DMS153 (cell line): ENCODE measurements at regions not wholly inside any gene's neighbourhood (a gene's known extent, or its start where the extent isn't known, plus 50 kb on each side); places are given as distances from the start of the nearest gene placed in this dataset.
"Not testable (repeated sequence)": the region's sequence is repeated elsewhere in the genome, so short reads cannot be mapped to it uniquely, and the experiment has no call there.

Source experiments
- DNase-seq: peaks from one replicate; lab custom pipeline; 2025; lab: John Stamatoyannopoulos, UW

- DNase-seq: no peak
These were observed 1312.7 kb downstream of the SLITRK1 start for GRCh38 chr13:82569581-82569980.

DNA sequence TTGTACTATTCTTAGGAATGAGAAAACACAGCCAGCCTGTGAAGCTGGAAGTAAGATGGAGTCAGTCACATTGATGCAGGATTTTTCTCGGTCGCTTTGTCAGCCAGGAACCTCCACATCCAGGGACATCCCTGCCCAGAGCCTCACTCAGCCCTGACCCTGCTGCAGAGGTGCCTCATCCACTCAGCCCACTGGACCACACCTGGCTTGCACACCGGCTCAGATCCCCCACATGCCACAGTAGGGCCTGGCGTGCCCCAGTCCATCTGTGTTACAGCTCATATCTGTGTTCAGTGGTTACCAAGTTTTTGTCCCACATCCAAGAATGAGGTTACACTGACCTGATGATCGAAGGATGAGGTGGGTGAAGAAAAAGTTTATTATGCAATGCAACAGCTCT, 1315.4 kb downstream of the SLITRK1 start:
- DNase-seq: no peak

GRCh38 chr13:82565201-82565600, 1317.1 kb downstream of the SLITRK1 start:
- DNase-seq: no peak

- no peak for DNase-seq
These were observed 1321.4 kb downstream of the SLITRK1 start for GRCh38 chr13:82560889-82561288.

DNA sequence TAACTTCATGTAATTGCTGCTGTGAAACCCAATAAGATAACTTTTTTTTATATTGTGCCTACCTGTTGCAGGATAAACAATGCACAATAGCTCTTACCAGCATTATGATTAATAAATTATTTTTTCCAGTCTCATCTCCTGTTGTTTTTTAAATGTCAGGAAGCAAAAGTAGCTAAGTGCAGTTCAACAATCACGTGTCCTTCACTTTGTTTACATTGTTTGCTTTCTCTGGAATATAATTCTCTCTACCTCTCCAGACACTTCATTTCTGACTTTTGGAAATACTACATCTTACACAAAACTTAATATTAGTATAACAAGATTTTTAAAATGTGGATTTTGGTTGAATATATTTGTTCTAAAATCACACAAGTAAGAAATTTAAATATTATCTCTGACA, 1359.4 kb downstream of the SLITRK1 start:
- no peak for DNase-seq

GRCh38 chr13:82506805-82507414, 1375.4 kb downstream of the SLITRK1 start:
- DNase-seq: no peak

- DNase-seq: no peak
These were observed 1380.4 kb downstream of the SLITRK1 start for GRCh38 chr13:82501834-82502233.

DNA sequence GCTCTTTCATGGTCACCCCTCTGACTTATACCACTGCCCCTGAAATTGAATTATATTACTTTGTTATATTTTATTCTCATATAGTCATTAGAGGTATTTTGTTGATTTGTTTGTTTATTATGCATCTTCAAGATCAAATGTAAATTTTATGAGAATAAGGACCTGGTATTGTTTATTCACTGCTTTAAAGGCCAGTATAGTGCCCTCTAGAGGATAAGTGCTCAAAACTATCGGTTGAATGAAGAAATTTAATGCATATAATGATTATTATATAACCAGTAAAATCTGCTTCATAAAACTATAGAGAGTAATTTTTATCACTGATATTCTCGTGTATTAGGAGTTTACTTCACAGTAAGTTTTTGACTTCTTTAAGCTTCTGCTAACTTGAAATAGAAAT, 1401.9 kb downstream of the SLITRK1 start:
- no peak for DNase-seq

GRCh38 chr13:82477436-82477835, 1404.8 kb downstream of the SLITRK1 start:
- no peak for DNase-seq

DNA sequence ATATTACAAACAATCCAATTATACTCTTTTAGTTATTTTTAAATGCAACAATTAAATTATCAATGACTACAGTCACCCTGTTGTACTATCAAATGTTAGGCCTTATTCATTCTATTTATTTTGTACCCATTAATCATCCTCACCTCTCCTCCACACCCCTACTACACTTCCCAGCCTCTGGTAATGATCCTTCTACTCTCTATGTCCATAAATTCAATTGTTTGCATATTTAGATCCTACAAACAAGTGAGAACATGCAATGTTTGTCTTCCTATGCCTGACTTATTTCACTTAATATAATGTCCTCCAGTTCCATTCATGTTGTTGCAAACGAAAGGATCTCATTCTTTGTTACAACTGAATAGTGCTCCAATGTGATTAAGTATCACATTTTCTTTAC, 1414.6 kb downstream of the SLITRK1 start:
- no peak for DNase-seq

DNA sequence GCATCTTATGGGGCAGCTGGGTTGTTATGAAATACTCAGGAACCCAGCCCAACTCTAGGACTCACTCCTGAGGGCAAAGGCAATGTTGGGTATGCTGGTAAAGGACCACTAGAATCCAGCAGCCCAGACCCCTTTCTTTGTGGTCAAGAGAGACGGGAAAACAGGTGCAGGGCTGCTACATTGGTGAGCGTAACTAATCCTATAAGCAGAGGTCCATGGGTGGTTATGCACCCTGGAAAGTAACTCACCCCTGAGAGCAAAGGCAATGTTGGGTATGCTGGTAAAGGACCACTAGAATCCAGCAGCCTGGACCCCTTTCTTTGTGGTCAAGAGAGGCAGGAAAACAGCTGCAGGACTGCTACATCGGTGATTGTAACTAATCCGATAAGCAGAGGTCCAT, 1422.7 kb downstream of the SLITRK1 start:
- DNase-seq: not testable (repeated sequence)

DNA sequence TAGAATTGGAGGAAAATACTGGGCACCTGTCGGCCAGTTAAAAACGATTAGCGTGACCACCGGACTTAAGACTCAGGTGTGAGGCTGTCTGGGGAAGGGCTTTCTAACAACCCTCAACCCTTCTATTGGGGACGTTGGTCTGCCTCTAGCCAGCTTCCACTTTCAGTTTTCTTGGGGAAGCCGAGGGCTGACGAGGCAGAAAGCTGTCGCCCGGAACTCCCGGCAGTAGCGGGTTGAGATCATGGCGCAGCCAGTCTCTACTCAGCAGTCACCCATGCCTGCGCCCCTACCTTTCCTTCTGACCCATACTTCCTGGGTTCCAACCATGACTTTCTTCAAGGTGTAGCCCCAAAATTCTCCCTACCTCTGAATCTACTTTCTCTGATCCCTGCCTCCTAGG, 1424.1 kb downstream of the SLITRK1 start:
- no peak for DNase-seq

GRCh38 chr13:82457548-82457947, 1424.7 kb downstream of the SLITRK1 start:
- not testable (repeated sequence) for DNase-seq

GRCh38 chr13:82447416-82448077, 1434.7 kb downstream of the SLITRK1 start:
- DNase-seq: no peak

GRCh38 chr13:82439159-82439904, 1442.9 kb downstream of the SLITRK1 start:
- no peak for DNase-seq

DNA sequence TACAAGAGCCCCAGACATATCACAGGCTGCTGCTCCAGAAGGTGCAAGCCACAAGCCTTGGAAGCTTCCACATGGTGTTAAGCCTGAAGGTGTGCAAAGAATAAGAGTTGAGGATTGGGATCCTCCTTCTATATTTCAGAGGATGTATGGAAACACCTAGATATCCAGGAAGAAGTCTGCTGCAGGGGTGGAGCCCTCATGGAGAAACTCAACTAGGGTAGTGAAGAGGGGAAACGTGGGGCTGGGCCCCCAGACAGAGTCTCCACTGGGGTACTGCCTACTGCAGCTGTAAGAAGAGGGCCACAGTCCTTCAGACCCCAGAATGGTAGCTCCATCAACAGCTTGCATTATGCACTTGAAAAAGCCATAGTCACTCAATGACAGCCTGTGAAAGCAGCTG, 1444.0 kb downstream of the SLITRK1 start:
- no peak for DNase-seq

GRCh38 chr13:82436099-82436585, 1446.1 kb downstream of the SLITRK1 start:
- DNase-seq: no peak

DNA sequence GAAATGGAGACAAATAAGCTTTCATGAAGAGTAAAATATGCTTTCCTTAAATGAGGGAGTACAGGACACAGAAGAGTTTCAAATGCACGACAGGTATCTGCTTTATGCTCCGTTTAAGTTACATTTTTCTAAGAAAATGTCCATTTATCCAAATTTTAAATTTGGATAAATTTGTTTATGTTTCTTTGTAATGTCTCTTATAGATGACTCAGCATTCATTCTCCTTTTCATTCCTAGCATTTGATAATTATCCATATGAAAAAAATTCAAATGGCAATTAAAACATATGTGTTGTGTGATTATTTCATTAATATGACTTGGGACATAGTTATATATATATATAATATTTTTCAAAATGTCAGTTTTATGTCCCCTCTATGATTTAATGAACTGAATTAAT, 1449.3 kb downstream of the SLITRK1 start:
- DNase-seq: no peak

- DNase-seq: no peak
These were observed 1469.5 kb downstream of the SLITRK1 start for GRCh38 chr13:82412749-82413148.

- DNase-seq: no peak
These were observed 1475.0 kb downstream of the SLITRK1 start for GRCh38 chr13:82407321-82407720.

GRCh38 chr13:82374719-82375118, 1507.6 kb downstream of the SLITRK1 start:
- DNase-seq: no peak

- DNase-seq: no peak
These were observed 1512.0 kb downstream of the SLITRK1 start for GRCh38 chr13:82370316-82370715.

GRCh38 chr13:82364525-82364924, 1517.7 kb downstream of the SLITRK1 start:
- DNase-seq: no peak
